M059J (cell line): ENCODE measurements at regions not wholly inside any gene's neighbourhood (a gene's known extent, or its start where the extent isn't known, plus 50 kb on each side); places are given as distances from the start of the nearest gene placed in this dataset.
"Not testable (repeated sequence)": the region's sequence is repeated elsewhere in the genome, so short reads cannot be mapped to it uniquely, and the experiment has no call there.

Experiments used
- DNase-seq: peaks from one replicate; pipeline ENCODE4 v3.0.0-alpha.2; 2012; ENCODE audit warnings: low read depth

- no peak for DNase-seq
Observed at GRCh38 chr14:56422221-56422620, 157.4 kb upstream of the TMEM260 start.

- DNase-seq: peak; percentile 59
Observed at GRCh38 chr14:56422703-56423213, 156.8 kb upstream of the TMEM260 start.

GRCh38 chr14:56423544-56423943 lies 156.1 kb upstream of the TMEM260 start:
- DNase-seq: peak; percentile 53

- DNase-seq: no peak
Observed at GRCh38 chr14:56431013-56431412, 148.6 kb upstream of the TMEM260 start.

- DNase-seq: no peak
Observed at GRCh38 chr14:56449670-56450213, 129.9 kb upstream of the TMEM260 start.

GRCh38 chr14:56452940-56453339 lies 126.7 kb upstream of the TMEM260 start:
- DNase-seq: no peak

- DNase-seq: not testable (repeated sequence)
Observed at GRCh38 chr14:56454680-56455079, 124.9 kb upstream of the TMEM260 start.

- DNase-seq: no peak
Observed at GRCh38 chr14:56460469-56460868, 119.1 kb upstream of the TMEM260 start.

- DNase-seq: no peak
Observed at GRCh38 chr14:56461276-56462275, 118.0 kb upstream of the TMEM260 start.

- DNase-seq: no peak
Observed at GRCh38 chr14:56463271-56463890, 116.2 kb upstream of the TMEM260 start.

- no peak for DNase-seq
Observed at GRCh38 chr14:56471056-56471455, 108.5 kb upstream of the TMEM260 start.

GRCh38 chr14:56474419-56475022 lies 105.1 kb upstream of the TMEM260 start:
- DNase-seq: peak; percentile 34

GRCh38 chr14:56482310-56482911 lies 97.2 kb upstream of the TMEM260 start:
- peak; percentile 31 for DNase-seq

GRCh38 chr14:56487090-56487667 lies 92.4 kb upstream of the TMEM260 start:
- peak; percentile 12 for DNase-seq

GRCh38 chr14:56487761-56488160 lies 91.8 kb upstream of the TMEM260 start:
- peak; percentile 53 for DNase-seq

GRCh38 chr14:56488306-56488705 lies 91.3 kb upstream of the TMEM260 start:
- DNase-seq: no peak

GRCh38 chr14:56490379-56490778 lies 89.2 kb upstream of the TMEM260 start:
- peak; percentile 37 for DNase-seq

- peak; percentile 42 for DNase-seq
Observed at GRCh38 chr14:56491299-56492285, 88.0 kb upstream of the TMEM260 start.

GRCh38 chr14:56494167-56494566 lies 85.4 kb upstream of the TMEM260 start:
- no peak for DNase-seq

- DNase-seq: no peak
Observed at GRCh38 chr14:56498112-56498511, 81.5 kb upstream of the TMEM260 start.
